ENCODE measurements at regions not wholly inside any gene's neighbourhood (a gene's known extent, or its start where the extent isn't known, plus 50 kb on each side); places are given as distances from the start of the nearest gene placed in this dataset.

GRCh38 chr1:69284508-69284907, 283.2 kb upstream of the LRRC7 start:
- TF ChIP-seq JUND (IDR thresholded peaks at IDR 0.05): no peak
- no peak for TF ChIP-seq TAF1 (IDR thresholded peaks at IDR 0.05; ENCODE audit: borderline replicate concordance, low read depth, low read length)
- no peak for TF ChIP-seq TCF12 (IDR thresholded peaks at IDR 0.05)
- no peak for TF ChIP-seq CTCF (IDR thresholded peaks at IDR 0.05)
- TF ChIP-seq GABPA (IDR thresholded peaks at IDR 0.05; ENCODE audit: low read depth): no peak
- TF ChIP-seq EZH2phosphoT487 (IDR thresholded peaks at IDR 0.05; ENCODE audit: borderline replicate concordance, low read depth): no peak
- no peak for TF ChIP-seq GATA2 (CRISPR knock-in tag; IDR thresholded peaks at IDR 0.05)
- TF ChIP-seq REST (IDR thresholded peaks at IDR 0.05; ENCODE audit: low read depth, low read length): no peak
- no peak for TF ChIP-seq CHD2 (IDR thresholded peaks at IDR 0.05; ENCODE audit: low read length, partially characterized antibody)

Data from SK-N-SH (cell line).